ENCODE measurements at regions not wholly inside any gene's neighbourhood (a gene's known extent, or its start where the extent isn't known, plus 50 kb on each side); places are given as distances from the start of the nearest gene placed in this dataset. TPM values are rescaled to one million over a fixed set of nuclear protein-coding genes. Genes with fewer than 3 reads are reported as not detected.

Small RNAs in the stretch of these regions (small RNA-seq; reads per million reads assigned to genes)
- gene RF00432 (ENCODE audit: insufficient read depth): not detected
- gene RNA5S10 (ENCODE audit: insufficient read depth): not detected
- not detected for gene RNA5S11 (ENCODE audit: insufficient read depth)
- not detected for gene RNA5S12 (ENCODE audit: insufficient read depth)
- gene RNA5S13 (ENCODE audit: insufficient read depth): not detected
- gene RNA5S14 (ENCODE audit: insufficient read depth): not detected
- not detected for gene RNA5S15 (ENCODE audit: insufficient read depth)
- not detected for gene RNA5S16 (ENCODE audit: insufficient read depth)
- not detected for gene RNA5S17 (ENCODE audit: insufficient read depth)
- not detected for gene RNA5S2 (ENCODE audit: insufficient read depth)
- gene RNA5S3 (ENCODE audit: insufficient read depth): not detected
- not detected for gene RNA5S4 (ENCODE audit: insufficient read depth)
- gene RNA5S5 (ENCODE audit: insufficient read depth): not detected
- not detected for gene RNA5S6 (ENCODE audit: insufficient read depth)
- not detected for gene RNA5S7 (ENCODE audit: insufficient read depth)
- not detected for gene RNA5S8 (ENCODE audit: insufficient read depth)
- not detected for gene RNA5S9 (ENCODE audit: insufficient read depth)
- gene RNA5SP18 (ENCODE audit: insufficient read depth): not detected
